Caco-2 (cell line): ENCODE measurements at regions not wholly inside any gene's neighbourhood (a gene's known extent, or its start where the extent isn't known, plus 50 kb on each side); places are given as distances from the start of the nearest gene placed in this dataset.

Experiments
- BruUV-seq: library from RNA; stranded (reverse); fragments of 400-500 nt; replicated peaks from 2 replicates; lab custom pipeline; 2021; lab: Mats Ljungman, UMichigan
- CTCF ChIA-PET: fragments of 300-600 bp; sonication (Branson Sonifier 250); formaldehyde crosslinking; loops from one replicate; lab custom pipeline; 2022; ENCODE audit warnings: antibody characterized with exemption; lab: Charles Lee
- POLR2A ChIA-PET: fragments of 300-600 bp; sonication (Branson Sonifier 250); formaldehyde crosslinking; loops from one replicate; lab custom pipeline; 2022; ENCODE audit warnings: antibody characterized with exemption; lab: Charles Lee
- DNase-seq, 2 experiments: peaks; one replicate each; pipeline versions ENCODE4 v3.0.0 to v3.0.0-alpha.2; 2020 to 2022
- H3K27me3 ChIP-seq: replicated peaks from 2 replicates; pipeline ENCODE4 v1.6.0; 2011; ENCODE audit warnings: low read length; ENCODE audit not compliant: control insufficient read depth, insufficient read depth
- H3K36me3 ChIP-seq: 2 replicates; pipeline ENCODE4 v1.5.1; 2011; ENCODE audit warnings: low read length; ENCODE audit not compliant: control insufficient read depth, insufficient read depth
- H3K4me1 ChIP-seq: fragments of 250-450 bp; sonication (Bioruptor Pico); 2 replicates; pipeline ENCODE4 v1.5.1; 2020; ENCODE audit warnings: mild to moderate bottlenecking
- H3K4me3 ChIP-seq: 2 replicates; pipeline ENCODE4 v1.5.1; 2011; ENCODE audit warnings: low read depth, mild to moderate bottlenecking, control low read depth, low read length
- H3K9me3 ChIP-seq: fragments of 250-450 bp; sonication (Bioruptor Pico); 2 replicates; pipeline ENCODE4 v1.5.1; 2020; ENCODE audit warnings: mild to moderate bottlenecking, moderate library complexity
- H3K27ac Mint-ChIP-seq: one replicate; pipeline ENCODE4 v1.8.0; 2022; ENCODE audit warnings: mixed read lengths; ENCODE audit not compliant: unreplicated experiment
- H3K27me3 Mint-ChIP-seq: one replicate; pipeline ENCODE4 v1.8.0; 2022; ENCODE audit warnings: mixed read lengths; ENCODE audit not compliant: insufficient read depth, unreplicated experiment
- H3K36me3 Mint-ChIP-seq: one replicate; pipeline ENCODE4 v1.8.0; 2022; ENCODE audit warnings: mild to moderate bottlenecking, mixed read lengths; ENCODE audit not compliant: insufficient read depth, unreplicated experiment
- H3K4me1 Mint-ChIP-seq: one replicate; pipeline ENCODE4 v1.8.0; 2022; ENCODE audit warnings: low read depth, mixed read lengths; ENCODE audit not compliant: unreplicated experiment
- H3K4me3 Mint-ChIP-seq: one replicate; pipeline ENCODE4 v1.8.0; 2022; ENCODE audit warnings: mild to moderate bottlenecking, moderate library complexity, mixed read lengths; ENCODE audit not compliant: unreplicated experiment
- H3K9me3 Mint-ChIP-seq: one replicate; pipeline ENCODE4 v1.8.0; 2022; ENCODE audit warnings: mixed read lengths; ENCODE audit not compliant: unreplicated experiment
- intact Hi-C: fragments of 100-400 bp; cut with micrococcal nuclease; formaldehyde crosslinking; loops from one replicate; pipeline ENCODE4 v1.10.0; 2022; ENCODE audit not compliant: unreplicated experiment
- TF ChIP-seq, protein P1 (sequence below), 2 experiments: fragments of 200-600 bp in 1 of 2; IDR thresholded peaks; 1 replicate in 1 of 2; 2 replicates in 1 of 2; pipeline versions ENCODE4 v1.5.1 to v1.8.0; 2011 to 2022; ENCODE audit warnings: antibody characterized with exemption in 1 of 2, control low read depth in 1 of 2, inconsistent platforms in 1 of 2, low read depth in 1 of 2, low read length in 1 of 2, mild to moderate bottlenecking in 1 of 2, moderate library complexity in 1 of 2; ENCODE audit not compliant: insufficient read depth in 1 of 2, severe bottlenecking in 1 of 2, unreplicated experiment in 1 of 2

DNA sequence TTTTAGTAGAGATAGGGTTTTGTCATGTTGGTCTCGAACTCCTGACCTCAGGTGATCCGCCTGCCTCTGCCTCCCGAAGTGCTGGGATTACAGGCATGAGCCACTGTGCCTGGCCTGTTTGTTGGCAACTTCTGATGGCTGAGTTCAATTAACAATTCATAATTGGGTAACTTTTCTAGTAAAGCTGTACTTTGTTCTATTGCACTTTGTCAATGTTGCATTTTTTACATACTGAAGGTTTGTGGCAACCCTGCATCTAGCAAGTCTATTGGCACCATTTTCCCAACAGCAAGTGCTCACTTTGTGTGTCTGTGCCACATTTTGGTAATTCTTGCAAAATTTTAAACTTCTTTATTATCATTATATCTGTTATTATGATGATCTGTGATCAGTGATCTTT, 64.5 kb upstream of the USP24 start:
- no peaks in the 10 kb centered on the region for H3K9me3 Mint-ChIP-seq

DNA sequence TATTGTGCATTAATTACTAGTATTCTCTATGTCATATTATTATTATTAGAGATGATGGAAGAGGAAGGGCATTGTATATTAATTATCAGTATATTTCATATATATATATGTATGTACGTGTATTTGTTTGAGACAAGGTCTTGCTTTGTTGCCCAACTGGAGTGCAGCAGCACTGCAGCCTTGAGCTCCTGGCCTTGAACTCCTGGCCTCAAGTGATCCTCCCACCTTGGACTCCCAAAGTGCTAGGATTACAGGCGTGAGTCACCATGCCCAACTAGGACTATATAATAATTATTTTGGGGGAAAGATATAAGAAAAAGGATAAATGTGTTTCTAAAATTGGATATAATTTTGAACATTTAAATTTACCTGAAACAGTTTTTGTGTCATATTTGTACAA, 63.2 kb upstream of the USP24 start:
- Mint-ChIP-seq H3K27ac (no peak overlapping the region), H3K4me1 (peaks cover 5% of the 10 kb centered on the region), H3K27me3 (no peaks in the 10 kb centered on the region), H3K9me3 (no peaks in the 10 kb centered on the region), H3K36me3 (no peaks in the 10 kb centered on the region), H3K4me3 (no peak overlapping the region)
- Histone ChIP-seq H3K4me3 (no peak overlapping the region), H3K27me3 (no peaks in the 10 kb centered on the region), H3K9me3 (no peaks in the 10 kb centered on the region), H3K4me1 (no peaks in the 10 kb centered on the region), H3K36me3 (no peaks in the 10 kb centered on the region)
- intact Hi-C loops, result loop anchor here (5.0 kb wide), 1 partner anchor 71 kb away; no protein-coding TSS in a partner anchor
- CTCF ChIA-PET, result interaction anchor here (0.9 to 1.9 kb wide), 3 partner anchors 134 to 207 kb away, joined by 3 to 20 read pairs (median 6); no protein-coding TSS in a partner anchor
- POLR2A ChIA-PET, result no interaction called here
- no peak for DNase-seq
- TF ChIP-seq, protein P1, sequence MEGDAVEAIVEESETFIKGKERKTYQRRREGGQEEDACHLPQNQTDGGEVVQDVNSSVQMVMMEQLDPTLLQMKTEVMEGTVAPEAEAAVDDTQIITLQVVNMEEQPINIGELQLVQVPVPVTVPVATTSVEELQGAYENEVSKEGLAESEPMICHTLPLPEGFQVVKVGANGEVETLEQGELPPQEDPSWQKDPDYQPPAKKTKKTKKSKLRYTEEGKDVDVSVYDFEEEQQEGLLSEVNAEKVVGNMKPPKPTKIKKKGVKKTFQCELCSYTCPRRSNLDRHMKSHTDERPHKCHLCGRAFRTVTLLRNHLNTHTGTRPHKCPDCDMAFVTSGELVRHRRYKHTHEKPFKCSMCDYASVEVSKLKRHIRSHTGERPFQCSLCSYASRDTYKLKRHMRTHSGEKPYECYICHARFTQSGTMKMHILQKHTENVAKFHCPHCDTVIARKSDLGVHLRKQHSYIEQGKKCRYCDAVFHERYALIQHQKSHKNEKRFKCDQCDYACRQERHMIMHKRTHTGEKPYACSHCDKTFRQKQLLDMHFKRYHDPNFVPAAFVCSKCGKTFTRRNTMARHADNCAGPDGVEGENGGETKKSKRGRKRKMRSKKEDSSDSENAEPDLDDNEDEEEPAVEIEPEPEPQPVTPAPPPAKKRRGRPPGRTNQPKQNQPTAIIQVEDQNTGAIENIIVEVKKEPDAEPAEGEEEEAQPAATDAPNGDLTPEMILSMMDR (IDR thresholded peaks at IDR 0.05; ENCODE audit: insufficient read depth in 1 of 2, low read depth in 1 of 2, low read length in 1 of 2, severe bottlenecking in 1 of 2, unreplicated experiment in 1 of 2), result no peak
- BruUV-seq, result no TSS peak

More for the DNA sequence above, 64.5 kb upstream of the USP24 start:
- Mint-ChIP-seq H3K4me1 (peaks cover 5% of the 10 kb centered on the region), H3K27me3 (no peaks in the 10 kb centered on the region), H3K27ac (no peak overlapping the region), H3K36me3 (no peaks in the 10 kb centered on the region), H3K4me3 (no peak overlapping the region)
- intact Hi-C loops, result loop anchor here (5.0 to 10.0 kb wide), 2 partner anchors 72 to 615 kb away; no protein-coding TSS in a partner anchor
- POLR2A ChIA-PET, result no interaction called here
- Histone ChIP-seq H3K36me3 (no peaks in the 10 kb centered on the region), H3K4me3 (no peak overlapping the region), H3K4me1 (no peaks in the 10 kb centered on the region), H3K9me3 (no peaks in the 10 kb centered on the region), H3K27me3 (no peaks in the 10 kb centered on the region)
- CTCF ChIA-PET, result no interaction called here
- DNase-seq, result no peak
- BruUV-seq, result no TSS peak
- TF ChIP-seq, protein P1 (IDR thresholded peaks at IDR 0.05; ENCODE audit: insufficient read depth in 1 of 2, low read depth in 1 of 2, low read length in 1 of 2, severe bottlenecking in 1 of 2, unreplicated experiment in 1 of 2), result no peak

DNA sequence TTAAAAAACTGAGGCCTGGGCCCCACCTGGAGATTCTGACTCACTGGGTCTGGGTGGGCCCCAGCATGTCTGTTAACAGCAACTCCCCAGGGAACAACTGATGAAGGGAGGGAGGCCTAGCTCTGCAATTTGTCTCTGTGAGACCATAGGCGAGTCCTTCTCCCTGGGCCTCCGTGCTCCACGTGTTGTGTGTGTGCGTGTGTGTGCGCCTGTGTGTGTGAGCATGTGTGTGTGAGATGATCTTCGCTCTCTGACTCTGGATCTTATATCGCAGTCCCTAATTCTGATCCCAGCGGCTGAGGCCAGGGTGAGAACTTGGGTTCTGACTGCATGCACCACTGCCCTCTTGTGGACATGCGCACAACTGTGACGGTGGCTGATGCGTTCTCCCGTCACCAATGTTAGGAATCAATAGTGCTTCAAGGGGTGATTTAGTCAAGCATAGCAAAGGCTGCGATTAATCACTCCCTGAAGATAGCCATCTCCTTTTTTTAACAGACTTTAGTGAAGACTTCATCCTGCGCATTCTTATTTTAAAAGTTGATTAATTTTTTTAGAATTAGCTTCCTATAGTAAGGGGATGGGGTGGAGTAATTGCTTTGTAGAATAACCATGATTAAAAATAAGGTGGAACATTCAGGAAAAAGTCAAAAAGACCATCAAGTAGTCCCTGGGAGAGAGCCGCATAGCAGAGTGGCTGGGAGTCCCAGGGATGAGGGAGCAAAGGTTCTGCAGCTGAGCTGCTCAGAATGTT, 62.4 kb upstream of the USP24 start:
- Mint-ChIP-seq H3K4me1 (peaks cover 5% of the 10 kb centered on the region), H3K4me3 (no peak overlapping the region), H3K9me3 (no peaks in the 10 kb centered on the region), H3K27me3 (no peaks in the 10 kb centered on the region), H3K36me3 (no peaks in the 10 kb centered on the region), H3K27ac (no peak overlapping the region)
- BruUV-seq, result no TSS peak
- CTCF ChIA-PET, result interaction anchor here (1.4 to 1.9 kb wide), 2 partner anchors 134 to 206 kb away, joined by 6 to 20 read pairs; no protein-coding TSS in a partner anchor
- no peaks in the 10 kb centered on the region for H3K36me3 ChIP-seq
- no peaks in the 10 kb centered on the region for H3K4me1 ChIP-seq
- no peaks in the 10 kb centered on the region for H3K9me3 ChIP-seq
- TF ChIP-seq, protein P1 (IDR thresholded peaks at IDR 0.05; ENCODE audit: insufficient read depth in 1 of 2, low read depth in 1 of 2, low read length in 1 of 2, severe bottlenecking in 1 of 2, unreplicated experiment in 1 of 2), result peak; percentile 60 to 66
- intact Hi-C loops, result loop anchor here (1.0 to 5.0 kb wide), 3 partner anchors 70 to 207 kb away; no protein-coding TSS in a partner anchor
- no peaks in the 10 kb centered on the region for H3K27me3 ChIP-seq
- DNase-seq, result peak; percentile 73 to 74
- POLR2A ChIA-PET, result no interaction called here
- no peak overlapping the region for H3K4me3 ChIP-seq
